Fibroblast of lung (primary cell): ENCODE measurements at regions not wholly inside any gene's neighbourhood (a gene's known extent, or its start where the extent isn't known, plus 50 kb on each side); places are given as distances from the start of the nearest gene placed in this dataset.

Experiments used
- CTCF ChIP-seq, 2 donors: IDR thresholded peaks in 1 of 2; conservative IDR thresholded peaks in 1 of 2; 1 replicate in 1 of 2; 2 replicates in 1 of 2; pipeline ENCODE4 v1.5.1; 2011 to 2012; ENCODE audit warnings: low read length in 2 of 2, control low read depth in 1 of 2, inconsistent platforms in 1 of 2, low read depth in 1 of 2, mild to moderate bottlenecking in 1 of 2
- EZH2 ChIP-seq: IDR thresholded peaks from 2 replicates; pipeline ENCODE4 v1.5.1; 2012; ENCODE audit warnings: low read length, control low read depth, mild to moderate bottlenecking; ENCODE audit errors: missing control alignments

- TF ChIP-seq EZH2, result no peak
- TF ChIP-seq CTCF (conservative IDR thresholded peaks at IDR 0.05 in 1 of 2, IDR thresholded peaks at IDR 0.05 in 1 of 2; ENCODE audit: low read depth in 1 of 2, low read length in 2 of 2), result no peak
Measured at GRCh38 chr2:7571701-7572100, 654.5 kb downstream of the RNF144A start.
